HG03457 (cell line): ENCODE measurements at regions not wholly inside any gene's neighbourhood (a gene's known extent, or its start where the extent isn't known, plus 50 kb on each side); places are given as distances from the start of the nearest gene placed in this dataset.

ENCODE experiments used
- ATAC-seq: cut with Tn5 transposase; IDR thresholded peaks from one replicate; pipeline ENCODE4 v1.9.1; 2021; ENCODE audit warnings: moderate number of reproducible peaks; ENCODE audit not compliant: unreplicated experiment

DNA sequence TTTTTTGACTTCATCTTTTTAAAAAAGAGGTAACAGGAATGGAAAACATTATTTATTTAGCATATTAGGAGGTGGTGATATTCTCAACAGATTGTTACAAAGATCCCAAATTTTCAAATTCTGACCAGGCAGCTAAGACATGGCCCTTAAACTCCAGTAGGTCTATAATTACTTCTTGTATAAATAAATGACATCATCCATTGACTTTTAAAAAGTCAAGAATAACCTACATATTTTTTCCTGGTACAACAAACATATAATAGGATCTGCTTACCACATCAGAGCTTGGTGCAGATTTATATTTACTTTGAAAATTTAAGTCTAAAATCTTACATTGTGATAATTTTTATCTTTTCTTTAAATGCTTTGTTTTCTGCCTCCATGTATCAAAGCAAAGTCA lies 92.2 kb upstream of the TRPM3 start:
- ATAC-seq, result no peak

DNA sequence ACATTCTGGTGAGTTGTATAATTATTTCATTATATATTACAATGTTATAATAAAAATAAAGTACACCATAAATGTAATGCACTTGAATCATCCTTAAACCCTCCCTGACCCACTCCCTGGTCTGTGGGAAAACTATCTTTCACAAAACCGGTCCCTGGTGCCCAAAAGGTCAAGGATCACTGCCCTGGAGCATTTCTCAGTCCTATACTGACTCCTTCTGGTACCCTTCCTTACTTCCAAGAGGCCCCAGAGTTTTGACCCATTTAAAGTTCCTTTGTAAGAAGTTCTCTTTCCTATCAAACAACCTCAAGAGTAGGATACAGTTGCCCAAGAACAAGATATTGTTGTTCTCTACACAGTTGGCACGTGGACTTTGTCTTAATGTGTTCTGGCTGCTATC lies 88.9 kb upstream of the TRPM3 start:
- no peak for ATAC-seq

- no peak for ATAC-seq
Observed at GRCh38 chr9:71209890-71210289, 88.5 kb upstream of the TRPM3 start.

DNA sequence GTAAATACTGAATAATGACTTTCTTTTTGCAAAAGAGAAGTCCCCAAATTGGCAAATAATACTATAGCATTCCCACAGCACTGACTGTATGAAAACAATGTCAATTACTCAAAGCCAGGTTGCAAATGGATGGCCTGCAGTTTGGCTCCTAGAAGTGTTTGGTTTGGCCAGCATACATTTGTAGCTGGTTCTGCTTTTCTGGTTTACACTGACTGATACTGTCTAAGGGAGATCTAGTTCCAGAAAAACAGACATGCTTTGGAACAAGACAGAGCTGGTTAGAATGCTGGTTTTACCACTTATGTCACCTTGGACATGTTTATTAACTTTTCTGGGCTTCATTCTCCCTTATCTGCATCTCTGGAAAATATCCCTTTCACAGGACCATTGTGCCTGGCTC lies 81.5 kb upstream of the TRPM3 start:
- no peak for ATAC-seq

GRCh38 chr9:71191708-71192107 lies 70.3 kb upstream of the TRPM3 start:
- no peak for ATAC-seq

DNA sequence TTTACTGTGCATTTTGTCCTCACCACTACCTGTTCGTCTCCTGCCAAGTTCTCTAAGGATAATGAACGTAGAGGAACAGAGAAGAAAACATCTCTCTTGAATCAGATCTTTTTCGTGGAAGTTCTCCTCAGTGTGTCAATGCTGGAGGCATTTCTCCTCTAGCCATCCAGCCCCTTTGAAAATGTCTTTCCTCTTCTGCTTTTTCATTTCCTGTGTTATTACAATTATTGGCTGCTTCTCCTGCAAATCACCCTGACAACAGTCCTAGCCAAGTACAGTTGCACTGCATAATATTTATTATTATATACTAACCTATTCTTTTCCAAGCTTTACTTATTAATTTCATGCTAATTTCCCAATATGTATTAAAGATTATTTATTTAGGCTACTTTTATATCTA lies 61.8 kb upstream of the TRPM3 start:
- no peak for ATAC-seq

GRCh38 chr9:71179183-71179582 lies 57.8 kb upstream of the TRPM3 start:
- no peak for ATAC-seq

DNA sequence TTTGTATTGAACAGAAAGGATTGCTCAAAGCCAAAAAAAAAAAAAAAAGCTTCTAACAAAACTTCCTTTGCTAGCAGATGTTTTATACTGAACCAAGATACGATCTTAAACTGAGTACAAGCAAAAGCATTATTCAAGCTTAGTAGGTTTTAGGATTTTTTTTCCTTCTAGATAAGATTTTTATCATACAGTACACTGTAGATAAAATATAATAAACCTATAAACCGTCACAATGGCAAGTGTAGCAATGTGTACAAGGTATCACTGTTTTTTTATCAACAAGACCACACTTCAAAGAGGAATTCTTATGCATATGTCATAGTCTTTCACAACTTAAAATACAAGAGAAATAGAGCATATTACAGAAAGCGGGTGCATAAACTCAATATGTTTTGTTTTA lies 56.5 kb upstream of the TRPM3 start:
- no peak for ATAC-seq

- ATAC-seq, result no peak
Observed at GRCh38 chr9:71171517-71171916, 50.1 kb upstream of the TRPM3 start.
